ENCODE measurements at regions not wholly inside any gene's neighbourhood (a gene's known extent, or its start where the extent isn't known, plus 50 kb on each side); places are given as distances from the start of the nearest gene placed in this dataset.

DNA sequence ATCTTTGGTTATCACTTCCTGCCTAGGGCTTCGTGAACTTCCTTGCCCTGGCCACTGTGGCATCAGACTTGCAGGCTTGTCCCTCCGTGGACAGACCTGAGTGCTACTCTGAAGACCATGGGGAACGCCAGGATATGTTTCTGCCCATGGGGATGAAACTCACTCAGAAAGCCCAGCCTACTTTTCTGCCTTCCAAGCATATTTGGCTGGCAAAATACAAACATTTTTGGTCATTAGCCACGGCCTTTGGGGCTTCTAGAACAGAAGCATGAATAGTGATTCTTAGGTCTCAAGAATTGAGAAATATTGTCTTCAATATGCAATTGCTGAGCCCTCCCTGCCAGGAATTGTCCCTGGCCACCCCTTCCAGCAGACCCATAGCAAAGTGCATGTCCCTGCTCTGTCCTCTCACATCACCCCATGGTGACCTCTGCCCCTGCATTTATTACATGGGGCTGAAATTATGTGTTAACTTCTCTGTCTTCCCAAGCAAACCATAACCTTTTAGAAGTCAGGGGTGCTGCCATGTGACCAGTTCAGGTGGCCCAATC is 152.4 kb downstream of the OSR1 start:
- WGBS, 2 experiments (ENCODE audit: insufficient coverage in 2 of 2): 93 to 96% methylated on average over 3 of the region's 4 CpGs
- no peak overlapping the region for H3K4me3 ChIP-seq (ENCODE audit: extremely low read depth, insufficient read depth, low read length, poor library complexity, severe bottlenecking)
- H3K36me3 ChIP-seq (ENCODE audit: control insufficient read depth, insufficient read depth, low read length): no peaks in the 10 kb centered on the region
- no peak overlapping the region for H3K27ac ChIP-seq (ENCODE audit: low read depth, low read length, severe bottlenecking)
- H3K4me1 ChIP-seq (ENCODE audit: control insufficient read depth, insufficient read depth, low read length, poor library complexity, severe bottlenecking): no peaks in the 10 kb centered on the region
- H3K9me3 ChIP-seq (ENCODE audit: control insufficient read depth, low read length): no peaks in the 10 kb centered on the region

- Histone ChIP-seq H3K36me3 (ENCODE audit: control insufficient read depth, insufficient read depth, low read length) (no peaks in the 10 kb centered on the region), H3K9me3 (ENCODE audit: control insufficient read depth, low read length) (no peaks in the 10 kb centered on the region), H3K4me1 (ENCODE audit: control insufficient read depth, insufficient read depth, low read length, poor library complexity, severe bottlenecking) (no peaks in the 10 kb centered on the region), H3K27ac (ENCODE audit: low read depth, low read length, severe bottlenecking) (no peak overlapping the region), H3K4me3 (ENCODE audit: extremely low read depth, insufficient read depth, low read length, poor library complexity, severe bottlenecking) (no peak overlapping the region)
- WGBS, 2 experiments (ENCODE audit: insufficient coverage in 2 of 2): no CpG with 5 or more reads among the region's 5 CpGs
Measured at GRCh38 chr2:19203866-19204265, 154.6 kb downstream of the OSR1 start.

GRCh38 chr2:19201911-19202462 is 156.4 kb downstream of the OSR1 start:
- Histone ChIP-seq H3K36me3 (ENCODE audit: control insufficient read depth, insufficient read depth, low read length) (no peaks in the 10 kb centered on the region), H3K9me3 (ENCODE audit: control insufficient read depth, low read length) (no peaks in the 10 kb centered on the region), H3K4me3 (ENCODE audit: extremely low read depth, insufficient read depth, low read length, poor library complexity, severe bottlenecking) (no peak overlapping the region), H3K27ac (ENCODE audit: low read depth, low read length, severe bottlenecking) (no peak overlapping the region), H3K4me1 (ENCODE audit: control insufficient read depth, insufficient read depth, low read length, poor library complexity, severe bottlenecking) (no peaks in the 10 kb centered on the region)
- 100% methylated on average over 1 of the region's 4 CpGs; no CpG with 5 or more reads in 1 of the 2 experiments for WGBS, 2 experiments (ENCODE audit: insufficient coverage in 2 of 2)

DNA sequence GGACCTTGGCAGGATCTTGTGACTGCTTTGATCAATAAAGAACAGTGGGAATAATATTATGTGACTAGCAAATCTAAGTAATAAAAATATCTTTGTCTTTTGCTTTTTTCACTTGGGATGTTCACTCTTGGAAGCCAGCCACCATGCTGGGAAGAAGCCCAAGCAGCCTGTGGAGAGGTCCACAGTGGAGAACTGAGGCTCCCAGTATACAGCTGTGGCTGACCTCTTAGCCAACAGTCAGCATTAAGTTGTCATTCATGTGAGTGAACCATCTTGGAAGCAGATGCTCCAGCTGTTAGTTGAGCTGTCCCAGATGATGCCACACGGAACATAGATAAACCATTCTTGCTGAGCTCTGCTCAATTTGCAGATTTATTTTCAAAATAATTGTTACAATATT is 160.0 kb downstream of the OSR1 start:
- no peak overlapping the region for H3K27ac ChIP-seq (ENCODE audit: low read depth, low read length, severe bottlenecking)
- WGBS, 2 experiments (ENCODE audit: insufficient coverage in 2 of 2): no CpG with 5 or more reads among the region's 1 CpG
- H3K36me3 ChIP-seq (ENCODE audit: control insufficient read depth, insufficient read depth, low read length): no peaks in the 10 kb centered on the region
- no peak overlapping the region for H3K4me3 ChIP-seq (ENCODE audit: extremely low read depth, insufficient read depth, low read length, poor library complexity, severe bottlenecking)
- no peaks in the 10 kb centered on the region for H3K9me3 ChIP-seq (ENCODE audit: control insufficient read depth, low read length)
- H3K4me1 ChIP-seq (ENCODE audit: control insufficient read depth, insufficient read depth, low read length, poor library complexity, severe bottlenecking): no peaks in the 10 kb centered on the region

GRCh38 chr2:19195661-19196060 is 162.8 kb downstream of the OSR1 start:
- H3K4me1 ChIP-seq (ENCODE audit: control insufficient read depth, insufficient read depth, low read length, poor library complexity, severe bottlenecking): no peaks in the 10 kb centered on the region
- H3K36me3 ChIP-seq (ENCODE audit: control insufficient read depth, insufficient read depth, low read length): no peaks in the 10 kb centered on the region
- WGBS, 2 experiments (ENCODE audit: insufficient coverage in 2 of 2): 78% methylated on average over 1 of the region's 1 CpG; no CpG with 5 or more reads in 1 of the 2 experiments
- no peaks in the 10 kb centered on the region for H3K9me3 ChIP-seq (ENCODE audit: control insufficient read depth, low read length)
- H3K4me3 ChIP-seq (ENCODE audit: extremely low read depth, insufficient read depth, low read length, poor library complexity, severe bottlenecking): no peak overlapping the region
- no peak overlapping the region for H3K27ac ChIP-seq (ENCODE audit: low read depth, low read length, severe bottlenecking)

- H3K36me3 ChIP-seq (ENCODE audit: control insufficient read depth, insufficient read depth, low read length): no peaks in the 10 kb centered on the region
- H3K4me3 ChIP-seq (ENCODE audit: extremely low read depth, insufficient read depth, low read length, poor library complexity, severe bottlenecking): no peak overlapping the region
- no peaks in the 10 kb centered on the region for H3K9me3 ChIP-seq (ENCODE audit: control insufficient read depth, low read length)
- H3K27ac ChIP-seq (ENCODE audit: low read depth, low read length, severe bottlenecking): no peak overlapping the region
- peaks cover 4% of the 10 kb centered on the region for H3K4me1 ChIP-seq (ENCODE audit: control insufficient read depth, insufficient read depth, low read length, poor library complexity, severe bottlenecking)
- 75 to 88% methylated on average over 1 of the region's 1 CpG for WGBS, 2 experiments (ENCODE audit: insufficient coverage in 2 of 2)
Measured at GRCh38 chr2:19189391-19189790, 169.0 kb downstream of the OSR1 start.

DNA sequence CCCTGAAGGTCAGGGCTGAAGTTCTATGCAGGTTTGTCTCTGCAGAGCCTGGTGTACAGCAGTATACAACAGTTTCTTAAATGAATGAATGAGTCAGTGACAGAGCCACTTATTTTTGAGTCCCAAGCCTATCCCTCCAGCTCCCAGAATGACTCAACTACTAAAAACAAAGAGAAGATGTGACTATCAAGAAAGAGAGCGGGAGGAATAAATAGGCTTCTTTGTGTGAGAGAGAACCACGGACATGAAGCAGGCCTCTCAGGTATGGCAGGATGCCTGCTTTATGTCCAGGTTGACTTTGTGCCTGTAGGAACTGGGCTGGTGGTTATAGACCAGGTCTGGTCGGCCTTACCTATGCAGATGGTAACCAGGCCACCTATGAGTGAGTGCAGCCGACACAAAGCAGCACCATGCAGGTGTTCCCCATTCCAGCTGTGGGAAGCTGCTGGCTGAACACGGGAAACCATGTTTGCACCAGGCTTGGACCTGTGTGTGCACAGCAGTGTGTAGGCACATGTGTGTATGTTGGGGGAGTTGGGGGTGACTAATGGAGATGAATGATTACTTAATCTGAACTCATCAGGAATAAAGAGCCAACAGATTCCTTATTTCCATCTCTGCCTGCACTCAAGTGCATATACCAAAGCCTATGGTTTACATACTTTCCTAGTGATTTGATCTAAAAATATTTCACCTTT is 171.0 kb downstream of the OSR1 start:
- no peak overlapping the region for H3K4me3 ChIP-seq (ENCODE audit: extremely low read depth, insufficient read depth, low read length, poor library complexity, severe bottlenecking)
- no peaks in the 10 kb centered on the region for H3K9me3 ChIP-seq (ENCODE audit: control insufficient read depth, low read length)
- no peaks in the 10 kb centered on the region for H3K36me3 ChIP-seq (ENCODE audit: control insufficient read depth, insufficient read depth, low read length)
- peaks cover 4% of the 10 kb centered on the region for H3K4me1 ChIP-seq (ENCODE audit: control insufficient read depth, insufficient read depth, low read length, poor library complexity, severe bottlenecking)
- H3K27ac ChIP-seq (ENCODE audit: low read depth, low read length, severe bottlenecking): no peak overlapping the region
- 85 to 100% methylated on average over 4 to 5 of the region's 5 CpGs for WGBS, 2 experiments (ENCODE audit: insufficient coverage in 2 of 2)

- WGBS, 2 experiments (ENCODE audit: insufficient coverage in 2 of 2): 94% methylated on average over 2 to 3 of the region's 4 CpGs
- Histone ChIP-seq H3K36me3 (ENCODE audit: control insufficient read depth, insufficient read depth, low read length) (no peaks in the 10 kb centered on the region), H3K27ac (ENCODE audit: low read depth, low read length, severe bottlenecking) (no peak overlapping the region), H3K4me1 (ENCODE audit: control insufficient read depth, insufficient read depth, low read length, poor library complexity, severe bottlenecking) (peaks cover 4% of the 10 kb centered on the region), H3K9me3 (ENCODE audit: control insufficient read depth, low read length) (no peaks in the 10 kb centered on the region), H3K4me3 (ENCODE audit: extremely low read depth, insufficient read depth, low read length, poor library complexity, severe bottlenecking) (no peak overlapping the region)
Measured at GRCh38 chr2:19185086-19185485, 173.3 kb downstream of the OSR1 start.

DNA sequence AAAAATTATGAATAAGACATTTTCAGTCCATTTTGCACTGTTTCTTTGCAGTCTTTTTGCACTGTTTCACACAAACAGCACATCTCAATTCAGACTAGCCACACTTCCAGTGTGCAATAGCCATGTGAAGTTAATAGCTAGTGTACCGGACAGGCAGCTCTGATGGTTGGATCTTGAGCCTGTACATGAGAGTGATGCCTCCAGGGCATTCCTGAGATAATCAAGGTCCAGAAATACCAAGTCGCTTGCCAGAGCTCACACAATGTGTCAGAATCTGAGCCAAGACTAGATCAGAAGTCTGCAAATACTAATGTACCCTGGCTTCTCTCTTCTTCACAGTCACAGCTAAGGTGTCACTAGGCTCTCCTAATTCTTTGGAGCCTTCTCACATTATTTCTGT is 180.2 kb downstream of the OSR1 start:
- no peak overlapping the region for H3K4me3 ChIP-seq (ENCODE audit: extremely low read depth, insufficient read depth, low read length, poor library complexity, severe bottlenecking)
- 89 to 91% methylated on average over 2 of the region's 2 CpGs for WGBS, 2 experiments (ENCODE audit: insufficient coverage in 2 of 2)
- H3K4me1 ChIP-seq (ENCODE audit: control insufficient read depth, insufficient read depth, low read length, poor library complexity, severe bottlenecking): no peaks in the 10 kb centered on the region
- no peak overlapping the region for H3K27ac ChIP-seq (ENCODE audit: low read depth, low read length, severe bottlenecking)
- H3K36me3 ChIP-seq (ENCODE audit: control insufficient read depth, insufficient read depth, low read length): no peaks in the 10 kb centered on the region
- no peaks in the 10 kb centered on the region for H3K9me3 ChIP-seq (ENCODE audit: control insufficient read depth, low read length)

DNA sequence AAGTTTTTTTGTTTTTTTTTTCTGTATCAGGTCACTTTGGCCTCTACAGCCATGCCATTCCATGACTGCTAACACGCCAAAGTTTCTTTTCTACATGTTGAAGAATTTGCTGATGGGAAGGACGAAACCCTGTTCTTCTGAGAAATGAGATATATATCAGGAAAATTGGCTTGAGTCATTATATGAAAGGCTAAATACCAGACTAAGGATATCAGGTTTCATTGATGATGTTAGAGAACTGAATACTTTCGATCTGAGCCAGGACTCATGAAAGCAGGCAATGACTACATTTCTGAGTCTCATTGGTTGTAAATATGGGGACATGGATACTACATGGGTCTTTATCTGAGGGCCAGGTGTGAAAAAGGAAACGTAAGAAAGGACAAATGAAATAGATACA is 181.4 kb downstream of the OSR1 start:
- Histone ChIP-seq H3K36me3 (ENCODE audit: control insufficient read depth, insufficient read depth, low read length) (no peaks in the 10 kb centered on the region), H3K9me3 (ENCODE audit: control insufficient read depth, low read length) (no peaks in the 10 kb centered on the region), H3K4me1 (ENCODE audit: control insufficient read depth, insufficient read depth, low read length, poor library complexity, severe bottlenecking) (no peaks in the 10 kb centered on the region), H3K27ac (ENCODE audit: low read depth, low read length, severe bottlenecking) (no peak overlapping the region), H3K4me3 (ENCODE audit: extremely low read depth, insufficient read depth, low read length, poor library complexity, severe bottlenecking) (no peak overlapping the region)
- 76 to 100% methylated on average over 2 of the region's 4 CpGs for WGBS, 2 experiments (ENCODE audit: insufficient coverage in 2 of 2)

DNA sequence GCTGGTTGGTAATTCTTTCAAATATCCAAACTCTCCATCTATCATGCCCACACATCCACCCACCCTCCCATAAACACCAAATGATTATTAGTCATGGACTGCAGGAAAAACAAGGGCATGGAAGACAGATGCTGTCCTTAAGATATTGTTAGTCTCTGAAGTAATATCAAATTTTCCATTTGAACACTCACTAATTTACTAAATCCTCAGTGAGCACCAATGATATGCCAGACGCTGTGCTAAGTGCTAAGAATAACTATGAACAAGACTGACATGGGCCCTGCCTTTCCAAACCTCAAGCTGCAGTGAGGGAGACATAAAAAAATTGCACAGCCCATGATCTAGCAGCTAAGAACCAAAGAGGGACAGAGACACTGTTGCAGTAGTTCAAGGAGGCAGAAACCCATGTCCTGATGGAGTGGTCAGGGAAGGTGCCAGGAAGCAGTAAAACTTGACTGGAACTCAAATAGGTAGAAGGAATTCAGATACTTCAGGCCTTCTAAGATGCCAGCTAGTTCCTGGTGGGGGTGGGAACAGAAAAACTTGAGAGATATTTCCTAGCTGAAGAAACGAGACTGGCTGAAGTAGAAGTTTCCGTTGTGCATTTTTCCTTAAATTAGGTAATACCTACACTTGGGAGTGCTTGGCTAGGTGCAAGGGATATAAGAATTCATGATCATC is 182.1 kb downstream of the OSR1 start:
- H3K27ac ChIP-seq (ENCODE audit: low read depth, low read length, severe bottlenecking): no peak overlapping the region
- no peaks in the 10 kb centered on the region for H3K4me1 ChIP-seq (ENCODE audit: control insufficient read depth, insufficient read depth, low read length, poor library complexity, severe bottlenecking)
- peaks cover 1% of the 10 kb centered on the region for H3K9me3 ChIP-seq (ENCODE audit: control insufficient read depth, low read length)
- H3K4me3 ChIP-seq (ENCODE audit: extremely low read depth, insufficient read depth, low read length, poor library complexity, severe bottlenecking): no peak overlapping the region
- 86 to 94% methylated on average over 1 to 3 of the region's 3 CpGs for WGBS, 2 experiments (ENCODE audit: insufficient coverage in 2 of 2)
- no peaks in the 10 kb centered on the region for H3K36me3 ChIP-seq (ENCODE audit: control insufficient read depth, insufficient read depth, low read length)
